ENCODE measurements at regions not wholly inside any gene's neighbourhood (a gene's known extent, or its start where the extent isn't known, plus 50 kb on each side); places are given as distances from the start of the nearest gene placed in this dataset.
"Not testable (repeated sequence)": the region's sequence is repeated elsewhere in the genome, so short reads cannot be mapped to it uniquely, and the experiment has no call there.

GRCh38 chr12:73158341-73158740 lies 886.2 kb downstream of the TRHDE start:
- DNase-seq (ENCODE audit: extremely low read depth in 1 of 11, low read depth in 9 of 11, low spot score in 4 of 11): no peak

- no peak for DNase-seq (ENCODE audit: extremely low read depth in 1 of 11, low read depth in 9 of 11, low spot score in 4 of 11)
Measured at GRCh38 chr12:73159954-73160353, 887.8 kb downstream of the TRHDE start.

GRCh38 chr12:73161970-73162369 lies 889.8 kb downstream of the TRHDE start:
- no peak for DNase-seq (ENCODE audit: extremely low read depth in 1 of 11, low read depth in 9 of 11, low spot score in 4 of 11)

- DNase-seq (ENCODE audit: extremely low read depth in 1 of 11, low read depth in 9 of 11, low spot score in 4 of 11): no peak
Measured at GRCh38 chr12:73180734-73181133, 908.6 kb downstream of the TRHDE start.

GRCh38 chr12:73181244-73181643 lies 909.1 kb downstream of the TRHDE start:
- DNase-seq (ENCODE audit: extremely low read depth in 1 of 11, low read depth in 9 of 11, low spot score in 4 of 11): no peak

GRCh38 chr12:73185403-73185802 lies 913.2 kb downstream of the TRHDE start:
- no peak for DNase-seq (ENCODE audit: extremely low read depth in 1 of 11, low read depth in 9 of 11, low spot score in 4 of 11)

GRCh38 chr12:73186272-73186671 lies 914.1 kb downstream of the TRHDE start:
- no peak for DNase-seq (ENCODE audit: extremely low read depth in 1 of 11, low read depth in 9 of 11, low spot score in 4 of 11)

GRCh38 chr12:73187765-73188164 lies 915.6 kb downstream of the TRHDE start:
- no peak for DNase-seq (ENCODE audit: extremely low read depth in 1 of 11, low read depth in 9 of 11, low spot score in 4 of 11)

GRCh38 chr12:73210548-73211204 lies 938.5 kb downstream of the TRHDE start:
- no peak for DNase-seq (ENCODE audit: extremely low read depth in 1 of 11, low read depth in 9 of 11, low spot score in 4 of 11)

- no peak for DNase-seq (ENCODE audit: extremely low read depth in 1 of 11, low read depth in 9 of 11, low spot score in 4 of 11)
Measured at GRCh38 chr12:73220951-73221350, 948.8 kb downstream of the TRHDE start.

GRCh38 chr12:73221398-73221797 lies 949.2 kb downstream of the TRHDE start:
- no peak for DNase-seq (ENCODE audit: extremely low read depth in 1 of 11, low read depth in 9 of 11, low spot score in 4 of 11)

- DNase-seq (ENCODE audit: extremely low read depth in 1 of 11, low read depth in 9 of 11, low spot score in 4 of 11): no peak
Measured at GRCh38 chr12:73221836-73222235, 949.7 kb downstream of the TRHDE start.

GRCh38 chr12:73225371-73225937 lies 953.3 kb downstream of the TRHDE start:
- no peak for DNase-seq (ENCODE audit: extremely low read depth in 1 of 11, low read depth in 9 of 11, low spot score in 4 of 11)

- no peak for DNase-seq (ENCODE audit: extremely low read depth in 1 of 11, low read depth in 9 of 11, low spot score in 4 of 11)
Measured at GRCh38 chr12:73225941-73226340, 953.8 kb downstream of the TRHDE start.

GRCh38 chr12:73226593-73226992 lies 954.4 kb downstream of the TRHDE start:
- DNase-seq (ENCODE audit: extremely low read depth in 1 of 11, low read depth in 9 of 11, low spot score in 4 of 11): no peak

- DNase-seq (ENCODE audit: extremely low read depth in 1 of 11, low read depth in 9 of 11, low spot score in 4 of 11): not testable (repeated sequence)
Measured at GRCh38 chr12:73228828-73229227, 956.7 kb downstream of the TRHDE start.

GRCh38 chr12:73235387-73235786 lies 963.2 kb downstream of the TRHDE start:
- no peak for DNase-seq (ENCODE audit: extremely low read depth in 1 of 11, low read depth in 9 of 11, low spot score in 4 of 11)

GRCh38 chr12:73240110-73240509 lies 967.9 kb downstream of the TRHDE start:
- DNase-seq (ENCODE audit: extremely low read depth in 1 of 11, low read depth in 9 of 11, low spot score in 4 of 11): no peak

GRCh38 chr12:73262788-73263381 lies 990.7 kb downstream of the TRHDE start:
- no peak for DNase-seq (ENCODE audit: extremely low read depth in 1 of 11, low read depth in 9 of 11, low spot score in 4 of 11)

- no peak for DNase-seq (ENCODE audit: extremely low read depth in 1 of 11, low read depth in 9 of 11, low spot score in 4 of 11)
Measured at GRCh38 chr12:73266206-73266605, 994.0 kb downstream of the TRHDE start.

- DNase-seq (ENCODE audit: extremely low read depth in 1 of 11, low read depth in 9 of 11, low spot score in 4 of 11): no peak
Measured at GRCh38 chr12:73274976-73275375, 1002.8 kb downstream of the TRHDE start.
